Brain microvascular endothelial cell (primary cell): ENCODE measurements at regions not wholly inside any gene's neighbourhood (a gene's known extent, or its start where the extent isn't known, plus 50 kb on each side); places are given as distances from the start of the nearest gene placed in this dataset.
"Not testable (repeated sequence)": the region's sequence is repeated elsewhere in the genome, so short reads cannot be mapped to it uniquely, and the experiment has no call there.

Source experiments
- DNase-seq: peaks from one replicate; pipeline ENCODE4 v3.0.0-alpha.2; 2020
- H3K27ac ChIP-seq: fragments of 250-450 bp; sonication (Bioruptor Pico); 2 replicates; pipeline ENCODE4 v1.5.1; 2020; ENCODE audit warnings: mild to moderate bottlenecking, moderate library complexity
- H3K27me3 ChIP-seq: fragments of 250-450 bp; sonication (Bioruptor Pico); replicated peaks from 2 replicates; pipeline ENCODE4 v1.5.1; 2020; ENCODE audit warnings: mild to moderate bottlenecking
- H3K36me3 ChIP-seq: fragments of 250-450 bp; sonication (Bioruptor Pico); replicated peaks from 2 replicates; pipeline ENCODE4 v1.5.1; 2020; ENCODE audit warnings: mild to moderate bottlenecking
- H3K4me3 ChIP-seq: 2 replicates; pipeline ENCODE4 v1.5.1; 2011; ENCODE audit warnings: low read depth, mild to moderate bottlenecking, control low read depth, low read length, moderate library complexity
- CTCF ChIP-seq: IDR thresholded peaks from 2 replicates; pipeline ENCODE4 v1.5.1; 2011; ENCODE audit warnings: low read depth, mild to moderate bottlenecking, moderate library complexity, low read length, control low read depth, inconsistent platforms; ENCODE audit errors: missing control alignments
- in situ Hi-C: cut with HindIII; loops from 2 replicates; pipeline ENCODE4 v1.10.0; 2017; ENCODE audit warnings: low sequenced_read_pairs, low pct_ligation_motif_present

GRCh38 chr7:50920031-50920635 lies 137.4 kb upstream of the GRB10 start:
- Histone ChIP-seq H3K27ac (no peak overlapping the region), H3K36me3 (no peaks in the 10 kb centered on the region), H3K4me3 (no peak overlapping the region), H3K27me3 (no peaks in the 10 kb centered on the region)
- DNase-seq = no peak
- no peak for TF ChIP-seq CTCF
- in situ Hi-C loops = no loop called here

- no peak for DNase-seq
- no peak overlapping the region for H3K4me3 ChIP-seq
- H3K36me3 ChIP-seq = no peaks in the 10 kb centered on the region
- in situ Hi-C loops = no loop called here
- no peaks in the 10 kb centered on the region for H3K27me3 ChIP-seq
- TF ChIP-seq CTCF = no peak
- no peak overlapping the region for H3K27ac ChIP-seq
These were observed 132.9 kb upstream of the GRB10 start for GRCh38 chr7:50915621-50916020.

- no peak for TF ChIP-seq CTCF
- in situ Hi-C loops = no loop called here
These were observed 131.8 kb upstream of the GRB10 start for GRCh38 chr7:50914460-50914859.

GRCh38 chr7:50908628-50909290 lies 126.1 kb upstream of the GRB10 start:
- H3K36me3 ChIP-seq = no peaks in the 10 kb centered on the region
- H3K27me3 ChIP-seq = no peaks in the 10 kb centered on the region
- in situ Hi-C loops = no loop called here
- no peak overlapping the region for H3K27ac ChIP-seq
- H3K4me3 ChIP-seq = no peak overlapping the region
- TF ChIP-seq CTCF = no peak
- no peak for DNase-seq

More at GRCh38 chr7:50914460-50914859, 131.8 kb upstream of the GRB10 start:
- no peaks in the 10 kb centered on the region for H3K36me3 ChIP-seq
- no peak overlapping the region for H3K27ac ChIP-seq
- no peak overlapping the region for H3K4me3 ChIP-seq
- H3K27me3 ChIP-seq = no peaks in the 10 kb centered on the region
- no peak for DNase-seq

GRCh38 chr7:50898604-50899477 lies 116.1 kb upstream of the GRB10 start:
- H3K27ac ChIP-seq, H3K27me3 ChIP-seq, H3K4me3 ChIP-seq, H3K36me3 ChIP-seq, DNase-seq, in situ Hi-C loops: not testable (repeated sequence)

GRCh38 chr7:50887061-50887460 lies 104.4 kb upstream of the GRB10 start:
- H3K4me3 ChIP-seq, H3K36me3 ChIP-seq, H3K27me3 ChIP-seq, in situ Hi-C loops, DNase-seq, H3K27ac ChIP-seq: not testable (repeated sequence)
